Islet precursor cell (in vitro differentiated cells): ENCODE measurements at regions not wholly inside any gene's neighbourhood (a gene's known extent, or its start where the extent isn't known, plus 50 kb on each side); places are given as distances from the start of the nearest gene placed in this dataset.
"Not testable (repeated sequence)": the region's sequence is repeated elsewhere in the genome, so short reads cannot be mapped to it uniquely, and the experiment has no call there.

Experiments used
- DNase-seq: peaks from one replicate; pipeline ENCODE4 v3.0.0-alpha.2; 2018

DNA sequence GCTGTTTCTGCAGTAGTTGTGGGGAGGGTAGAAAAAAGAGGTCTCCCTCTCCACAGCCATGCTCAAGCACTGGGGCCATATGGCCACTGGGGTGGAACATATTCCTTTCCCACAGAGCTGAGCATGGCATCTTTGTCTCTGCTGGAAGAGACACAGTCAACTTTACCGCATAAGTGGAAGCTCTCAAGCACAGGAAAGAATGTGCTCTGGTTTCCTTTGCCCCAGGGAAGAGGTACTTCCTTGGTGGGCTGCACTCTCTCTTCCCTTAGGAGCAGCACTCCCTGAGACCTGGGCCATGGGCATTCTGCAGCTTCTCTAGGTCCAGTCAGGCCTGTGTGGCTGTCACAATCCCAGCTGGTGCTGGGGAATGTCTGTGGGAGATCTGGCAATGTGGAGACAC, 168.5 kb upstream of the ACTBL2 start:
- peak; percentile 60 for DNase-seq

DNA sequence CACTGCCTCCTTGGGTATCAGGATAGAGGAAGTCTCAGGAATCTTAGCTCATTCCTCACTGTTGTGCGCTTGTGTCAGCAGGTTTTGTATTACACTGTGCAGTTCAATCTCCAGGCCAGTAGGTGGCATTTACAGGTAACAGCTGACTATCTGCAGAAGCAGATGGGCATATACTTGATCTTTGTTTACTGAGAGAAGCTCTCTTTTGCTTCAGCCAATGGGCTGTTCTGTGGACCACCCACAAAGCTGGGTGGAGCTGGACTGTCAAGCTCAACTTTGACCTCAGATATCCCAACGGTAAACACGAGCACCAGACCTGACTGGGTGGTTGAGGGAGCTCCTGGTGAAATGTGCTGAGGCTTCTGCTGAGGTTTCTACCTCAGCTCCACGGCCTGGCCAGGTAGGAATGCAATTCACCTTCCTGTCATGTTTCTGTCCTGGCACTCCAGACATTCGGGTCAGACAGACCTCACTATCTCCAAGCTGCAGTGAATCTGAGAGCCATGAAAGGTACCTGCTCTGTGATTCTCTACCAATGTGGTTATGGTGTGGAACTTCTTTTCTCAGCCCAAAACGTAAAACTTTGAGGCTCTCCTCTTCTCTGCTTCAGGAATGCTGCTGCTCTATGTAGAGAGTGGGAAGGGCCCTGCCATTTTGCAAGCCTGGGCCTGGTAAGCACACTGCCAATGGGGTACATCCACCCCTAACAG, 167.9 kb upstream of the ACTBL2 start:
- DNase-seq = peak; percentile 88

DNA sequence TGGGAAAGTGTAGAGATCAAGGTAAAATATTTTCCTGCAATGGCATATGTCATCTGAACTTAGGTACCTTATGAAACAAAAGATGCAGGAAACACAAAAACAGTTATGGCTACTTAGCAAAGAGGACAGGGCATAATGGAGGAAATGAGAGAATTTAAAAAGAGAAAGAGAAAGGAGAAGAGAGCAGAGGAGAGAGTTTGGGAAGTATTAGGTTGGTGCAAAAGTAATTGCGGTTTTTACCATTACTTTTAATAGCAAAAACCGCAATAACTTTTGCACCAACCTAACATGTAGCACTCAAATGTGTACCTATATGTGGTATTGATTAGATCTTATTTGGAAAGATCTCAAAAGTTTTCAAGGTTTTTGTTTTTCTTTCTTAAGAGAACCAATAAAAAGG, 160.1 kb upstream of the ACTBL2 start:
- no peak for DNase-seq

DNA sequence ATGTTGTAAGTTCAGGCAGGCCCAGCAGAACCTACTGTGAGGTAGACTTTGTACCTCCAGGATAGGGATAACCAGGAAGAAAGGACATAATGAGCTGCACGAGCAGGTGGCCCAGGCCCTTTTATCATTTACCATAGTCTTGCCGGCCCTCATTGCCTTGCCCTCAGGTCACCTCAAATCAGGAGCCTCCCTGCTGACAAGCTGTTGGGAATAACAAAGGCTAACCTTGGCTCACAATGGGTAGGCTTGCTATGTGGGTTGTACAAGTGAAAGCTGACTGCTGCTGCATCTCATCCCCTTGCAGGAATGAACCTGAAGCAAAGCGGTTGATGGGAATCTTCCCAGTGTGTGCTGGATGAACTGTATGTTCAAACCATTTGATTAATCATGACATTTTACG, 159.5 kb upstream of the ACTBL2 start:
- no peak for DNase-seq

DNA sequence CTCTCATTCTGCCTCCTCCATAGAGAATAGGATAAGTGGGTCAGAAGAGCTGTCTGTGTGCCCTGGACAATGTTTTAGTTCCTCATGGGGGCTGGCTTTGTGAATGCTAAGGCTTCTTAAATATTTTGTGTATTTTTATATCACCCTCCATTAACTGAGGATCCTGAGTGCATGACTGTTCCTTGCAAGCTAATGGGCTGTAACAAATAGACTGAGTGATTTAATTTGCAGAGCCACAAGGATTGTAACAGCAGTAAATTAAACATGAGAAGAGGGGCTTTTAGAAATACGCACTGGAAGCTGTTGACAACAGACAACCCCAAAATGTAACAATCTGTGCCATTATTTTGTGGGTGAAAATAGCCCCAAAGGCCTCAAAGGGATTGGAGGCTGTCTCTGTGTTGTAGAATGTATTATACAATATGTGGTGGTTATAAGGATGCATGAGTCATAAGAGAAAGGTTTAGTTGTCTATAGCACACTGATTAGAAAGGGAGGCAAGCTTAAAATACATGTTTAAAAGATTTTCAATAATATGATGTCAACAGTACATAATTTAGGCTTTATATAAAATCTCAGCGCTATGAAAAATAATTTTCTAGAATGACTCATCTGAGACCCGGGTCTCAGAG, 152.7 kb upstream of the ACTBL2 start:
- no peak for DNase-seq

DNA sequence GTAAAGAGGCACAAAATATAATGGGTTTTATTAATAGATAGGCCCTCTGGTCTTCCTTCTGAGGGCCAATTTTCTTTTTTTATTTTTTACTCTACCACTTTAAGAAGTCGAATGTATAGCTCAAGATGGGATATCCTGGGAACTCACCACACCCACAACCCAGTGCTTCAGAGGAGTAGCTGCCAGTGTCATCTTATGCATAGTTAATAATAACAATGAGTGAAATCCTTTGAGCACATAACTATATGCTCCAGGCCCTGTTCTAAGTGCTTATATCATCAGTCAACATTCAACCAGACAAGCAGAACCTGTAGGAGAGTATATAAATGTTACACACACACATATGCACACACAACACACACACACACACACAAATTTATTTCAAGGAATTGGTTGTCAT, 150.3 kb upstream of the ACTBL2 start:
- DNase-seq = no peak

DNA sequence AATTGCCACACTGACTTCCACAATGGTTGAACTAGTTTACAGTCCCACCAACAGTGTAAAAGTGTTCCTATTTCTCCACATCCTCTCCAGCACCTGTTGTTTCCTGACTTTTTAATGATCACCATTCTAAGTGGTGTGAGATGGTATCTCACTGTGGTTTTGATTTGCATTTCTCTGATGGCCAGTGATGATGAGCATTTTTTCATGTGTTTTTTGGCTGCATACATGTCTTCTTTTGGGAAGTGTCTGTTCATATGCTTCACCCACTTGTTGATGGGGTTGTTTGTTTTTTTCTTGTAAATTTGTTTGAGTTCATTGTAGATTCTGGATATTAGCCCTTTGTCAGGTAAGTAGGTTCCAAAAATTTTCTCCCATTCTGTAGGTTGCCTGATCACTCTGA, 148.5 kb upstream of the ACTBL2 start:
- not testable (repeated sequence) for DNase-seq

DNA sequence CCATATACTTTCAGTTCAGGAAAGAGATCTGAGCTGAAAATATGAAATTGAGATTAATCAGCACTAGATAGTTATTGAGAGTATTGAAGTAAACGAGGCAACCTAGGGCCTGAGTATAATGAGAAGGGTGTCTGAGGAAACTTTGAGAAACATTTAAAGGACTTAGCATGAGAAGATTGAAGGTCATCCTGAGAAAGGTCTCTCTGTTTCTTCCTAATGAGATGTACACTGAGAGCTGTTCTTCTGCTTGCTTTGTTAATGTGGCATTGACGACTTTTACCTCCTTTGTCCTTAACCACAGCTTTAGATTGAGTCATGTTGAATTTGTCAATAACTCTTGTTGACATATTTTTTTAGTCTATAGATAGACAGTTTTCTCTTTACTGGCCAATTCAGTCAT, 145.1 kb upstream of the ACTBL2 start:
- no peak for DNase-seq

DNA sequence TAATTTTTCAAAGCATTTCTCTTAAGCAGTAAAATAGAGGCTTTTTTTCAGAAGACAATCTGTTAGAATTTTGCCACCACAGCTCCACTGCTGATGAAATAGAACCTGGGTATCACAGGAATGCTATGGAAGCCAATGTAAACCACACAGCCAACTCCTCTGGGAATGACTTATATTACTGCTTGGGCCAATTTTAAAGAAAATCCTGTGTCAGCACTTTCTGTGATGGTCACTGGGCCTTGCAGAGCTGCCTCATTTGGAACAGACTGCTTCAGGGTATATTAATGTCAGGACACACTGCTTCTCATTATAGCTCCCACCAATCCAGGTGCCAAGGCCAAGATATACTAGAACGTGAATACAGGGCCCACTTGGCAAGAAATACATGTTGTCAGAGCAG, 144.1 kb upstream of the ACTBL2 start:
- DNase-seq = no peak

DNA sequence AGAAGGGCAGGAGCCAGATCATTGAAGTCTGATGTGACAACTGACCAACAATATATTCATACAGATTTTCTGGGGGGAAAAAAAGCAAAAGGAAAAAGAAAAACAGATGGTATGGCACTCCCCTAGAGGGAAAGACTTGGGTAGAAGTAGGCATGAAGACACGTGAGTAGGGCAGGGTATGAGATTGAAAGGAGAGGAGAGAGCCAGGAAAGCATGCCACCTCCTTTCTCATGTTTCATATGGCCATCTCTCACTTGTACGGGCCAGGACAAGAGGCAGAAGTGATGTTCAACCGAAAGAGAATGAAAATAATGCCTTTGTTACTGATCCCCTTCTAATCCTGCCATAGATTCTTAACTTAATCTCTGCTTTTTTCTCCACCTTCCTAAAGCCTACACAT, 139.0 kb upstream of the ACTBL2 start:
- no peak for DNase-seq

DNA sequence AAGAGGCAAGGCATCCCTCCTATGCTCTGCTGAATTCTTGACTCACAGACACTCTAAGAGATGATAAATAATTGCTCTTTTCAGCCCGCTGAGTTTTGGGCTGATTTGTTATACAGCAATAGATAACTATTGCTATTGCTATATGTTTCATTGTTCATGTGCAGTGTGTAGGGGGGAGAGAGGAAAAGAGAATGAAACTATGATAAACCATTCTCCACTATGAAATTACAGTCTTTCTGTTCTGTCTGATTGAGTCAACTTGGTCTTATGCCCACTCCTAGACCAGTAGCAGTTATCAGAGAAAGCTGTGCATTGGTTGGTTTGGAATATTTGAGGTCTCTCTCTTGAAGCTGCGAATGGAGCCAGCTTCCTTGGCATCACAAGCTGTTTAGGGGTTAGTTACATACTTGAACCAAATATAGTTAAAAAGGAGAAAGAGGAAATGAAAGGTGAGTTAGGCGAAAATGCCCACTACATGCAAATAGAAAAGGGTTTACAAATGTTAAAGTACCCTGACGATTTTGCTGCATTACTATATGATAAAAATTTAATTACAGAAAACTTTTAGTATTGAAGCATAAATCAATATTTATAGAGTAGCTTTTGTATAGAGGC, 136.3 kb upstream of the ACTBL2 start:
- no peak for DNase-seq

DNA sequence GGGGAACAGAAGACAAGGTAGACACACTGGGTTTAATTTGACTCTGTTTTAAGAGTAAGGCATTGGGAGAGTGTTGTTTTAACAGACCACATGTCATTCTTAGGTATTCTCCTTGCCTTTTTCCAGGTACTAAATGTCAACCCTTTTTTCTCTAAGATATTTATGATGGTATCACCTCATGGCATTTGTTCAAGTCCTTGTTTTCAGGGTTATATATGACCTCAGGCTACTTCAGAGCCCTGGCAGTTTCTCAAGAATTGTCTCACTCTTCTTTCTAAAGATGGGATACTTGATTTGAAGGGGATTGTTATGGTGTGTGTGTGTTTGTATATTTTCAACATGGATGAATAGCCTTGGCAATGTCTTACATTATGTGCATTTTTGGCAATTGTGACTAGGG, 131.1 kb upstream of the ACTBL2 start:
- no peak for DNase-seq

DNA sequence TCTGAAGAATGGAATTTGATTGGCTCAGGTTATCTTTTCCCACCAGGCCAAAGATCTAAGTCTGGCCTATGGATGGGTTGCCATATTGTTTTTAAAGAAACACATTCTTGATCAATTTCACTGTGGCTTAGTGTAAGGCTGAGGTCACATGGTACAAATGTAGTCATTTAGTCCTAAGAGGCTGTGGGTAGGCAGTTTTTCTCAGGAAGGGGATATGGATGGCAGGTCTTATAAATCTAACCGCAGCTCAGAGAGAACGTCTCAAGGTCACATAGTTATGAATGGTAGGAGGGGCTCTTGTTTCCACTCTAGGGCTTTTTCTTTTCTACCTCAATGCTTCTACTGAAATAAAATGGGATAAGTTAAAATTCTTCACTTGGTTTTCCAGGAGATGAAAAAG, 128.6 kb upstream of the ACTBL2 start:
- DNase-seq = no peak

DNA sequence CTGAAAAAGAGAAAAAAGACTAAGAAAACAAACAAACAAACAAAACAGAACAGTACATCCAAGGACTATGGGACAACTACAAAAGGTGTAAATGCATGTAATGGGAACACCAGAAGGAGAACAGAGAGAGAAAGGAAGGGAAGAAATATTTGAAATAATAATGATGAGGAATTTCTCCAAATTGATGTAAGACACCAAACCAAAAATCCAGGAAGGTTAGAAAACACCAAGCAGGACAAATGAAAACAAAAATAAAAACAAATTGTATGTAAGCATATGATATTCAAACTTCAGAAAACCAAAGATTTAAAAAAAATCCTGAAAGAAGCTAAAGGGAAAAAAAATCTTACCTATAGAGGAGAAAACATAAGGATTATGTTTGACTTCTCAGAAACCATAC, 125.9 kb upstream of the ACTBL2 start:
- DNase-seq = no peak

DNA sequence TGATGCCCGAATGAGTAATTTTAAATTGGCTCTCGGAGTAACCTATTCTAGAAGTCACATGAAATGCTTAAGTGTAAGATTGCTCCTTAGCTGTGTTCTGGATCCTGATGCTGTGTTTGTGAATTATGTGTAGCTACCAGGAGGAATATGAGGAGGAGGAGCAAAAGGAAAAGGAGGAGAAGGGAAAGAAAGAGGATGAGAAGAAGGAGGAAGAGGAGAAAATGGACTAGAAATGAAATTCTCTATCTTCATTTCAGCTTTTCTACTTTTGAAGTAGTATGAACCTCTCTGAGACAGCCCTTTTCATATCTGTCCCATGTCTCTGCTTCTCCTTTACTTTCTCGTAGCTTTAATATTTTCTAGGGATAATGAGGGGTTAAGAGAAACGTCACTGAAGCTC, 119.4 kb upstream of the ACTBL2 start:
- no peak for DNase-seq

DNA sequence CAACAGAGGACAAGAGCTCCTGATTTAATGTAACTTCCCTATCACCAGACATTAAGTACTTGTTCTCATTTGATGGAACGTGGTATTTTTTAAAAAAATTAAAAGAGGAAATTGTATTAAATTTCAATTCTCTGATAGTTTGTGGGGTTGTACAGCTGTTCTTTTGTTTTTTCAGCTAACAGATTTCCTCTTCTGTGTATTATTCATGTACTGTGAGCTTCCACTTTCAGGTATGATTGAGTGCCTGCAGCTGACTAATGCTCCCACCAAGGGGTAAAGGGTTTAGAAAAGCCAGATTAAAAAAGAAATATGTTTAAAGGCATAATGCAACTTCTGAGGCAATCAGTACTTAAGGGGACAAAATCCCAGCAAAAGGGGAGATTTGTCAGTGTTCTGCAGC, 117.7 kb upstream of the ACTBL2 start:
- no peak for DNase-seq

DNA sequence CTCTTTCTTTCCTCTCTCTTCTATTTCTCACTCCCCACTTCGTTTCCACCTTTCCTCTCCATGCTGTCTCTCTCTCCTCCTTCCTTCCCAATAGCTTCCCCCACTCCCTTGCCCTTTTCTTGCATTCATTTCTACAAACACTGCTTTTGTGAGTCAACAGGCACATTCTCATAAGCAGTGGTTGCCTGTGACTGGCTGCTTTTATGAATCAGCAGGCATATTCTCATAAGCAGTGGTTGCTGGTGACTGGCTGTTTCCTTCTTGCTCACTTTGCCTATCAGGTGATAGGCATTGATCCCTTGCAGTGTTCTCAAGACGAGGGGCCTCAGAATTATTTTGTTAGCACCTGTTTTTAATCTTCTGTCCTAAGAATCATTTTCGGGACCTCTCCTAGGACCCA, 116.1 kb upstream of the ACTBL2 start:
- no peak for DNase-seq

DNA sequence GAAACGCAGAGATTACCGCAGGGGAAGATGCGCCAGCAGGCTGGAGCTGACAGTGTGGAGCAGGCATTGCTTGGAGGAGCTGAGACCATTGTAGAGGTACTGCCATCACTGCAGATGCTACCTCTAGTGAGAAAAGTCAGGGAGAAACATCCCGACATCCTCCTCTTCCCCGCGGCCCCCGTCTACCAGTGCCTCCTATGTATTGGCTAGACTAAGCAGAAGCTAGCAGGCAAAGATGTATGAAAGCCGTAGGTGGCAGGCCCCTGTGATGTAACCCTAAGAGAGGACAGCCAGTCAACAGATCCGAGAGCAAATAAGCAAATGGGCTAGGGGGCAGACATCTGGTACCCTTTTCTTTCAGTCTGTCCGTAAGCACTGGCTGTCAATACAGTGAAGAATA, 115.5 kb upstream of the ACTBL2 start:
- no peak for DNase-seq

DNA sequence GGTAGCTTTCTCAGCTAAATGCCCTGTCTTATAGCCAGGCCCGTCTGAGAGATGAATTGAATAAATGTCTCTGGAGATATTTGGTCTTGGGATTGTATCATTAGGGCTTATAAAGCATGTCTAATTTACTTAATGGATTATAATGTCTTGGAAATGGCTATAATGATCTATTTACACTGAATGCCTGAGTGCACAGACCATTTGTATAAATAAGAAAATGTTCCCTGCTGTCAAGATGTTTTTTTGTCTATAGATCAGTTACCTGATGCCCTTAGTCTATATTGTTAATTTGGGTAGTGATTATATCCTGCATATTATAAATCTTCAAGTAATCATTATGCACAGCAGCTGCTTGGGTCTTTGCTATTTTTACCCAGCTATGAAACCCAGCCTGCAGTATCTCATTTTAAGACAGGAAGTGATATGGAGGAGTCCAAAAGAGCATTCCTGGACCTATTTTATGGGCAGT, 112.9 kb upstream of the ACTBL2 start:
- DNase-seq = no peak

DNA sequence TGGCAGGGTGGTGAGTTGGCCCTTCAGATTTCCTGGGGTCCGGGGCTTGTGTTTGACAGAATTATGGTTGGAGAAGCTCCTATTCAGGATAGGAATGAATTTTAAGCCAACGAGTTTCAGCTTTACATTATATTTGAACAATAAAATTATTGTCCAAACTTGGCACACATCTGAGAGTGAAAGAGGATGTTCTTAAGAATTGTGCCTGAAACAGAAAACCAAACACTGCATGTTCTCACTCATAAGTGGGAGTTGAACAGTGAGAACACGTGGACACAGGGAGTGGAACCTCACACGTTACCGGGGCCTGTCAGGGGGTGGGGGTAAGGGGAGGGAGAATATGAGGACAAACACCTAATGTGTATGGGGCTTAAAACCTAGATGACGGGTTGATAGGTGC, 111.8 kb upstream of the ACTBL2 start:
- DNase-seq = no peak

DNA sequence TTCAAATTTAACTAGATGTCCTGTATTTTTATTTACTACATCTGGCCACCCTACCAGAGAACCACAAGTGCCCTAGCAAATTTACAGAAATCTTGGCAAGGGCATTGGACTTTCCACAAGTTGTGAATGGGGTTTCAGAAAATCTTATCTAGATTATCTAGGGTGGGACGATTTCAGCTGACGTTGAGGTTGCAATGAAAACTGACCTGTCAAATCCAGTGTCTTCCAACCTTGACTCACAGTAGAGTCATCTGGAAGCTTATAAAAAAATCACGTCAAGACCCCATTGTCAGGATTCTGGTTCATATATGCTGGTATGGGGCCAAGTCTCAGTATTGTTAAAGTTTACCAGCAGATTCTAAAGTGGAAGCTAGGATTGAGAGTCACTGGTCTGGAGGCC, 109.6 kb upstream of the ACTBL2 start:
- no peak for DNase-seq

DNA sequence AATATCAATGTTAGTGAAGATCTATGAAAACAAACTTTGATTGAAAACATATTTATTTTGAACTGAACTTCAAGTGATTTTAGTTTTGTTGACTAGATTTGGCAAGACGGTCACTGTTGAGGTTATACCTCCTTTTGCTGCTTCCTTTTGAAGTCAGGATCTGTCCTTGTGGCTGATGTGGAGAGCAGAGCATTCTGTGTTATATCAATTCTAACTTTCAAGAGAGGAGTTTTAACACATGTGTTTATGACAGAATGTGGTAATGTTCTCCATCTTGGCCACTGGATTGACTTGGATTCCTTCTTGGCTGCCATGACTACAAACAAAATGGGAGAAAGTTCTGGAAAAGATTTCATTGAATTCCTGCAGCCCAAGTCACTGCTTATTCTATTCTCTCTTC, 104.0 kb upstream of the ACTBL2 start:
- DNase-seq = no peak

DNA sequence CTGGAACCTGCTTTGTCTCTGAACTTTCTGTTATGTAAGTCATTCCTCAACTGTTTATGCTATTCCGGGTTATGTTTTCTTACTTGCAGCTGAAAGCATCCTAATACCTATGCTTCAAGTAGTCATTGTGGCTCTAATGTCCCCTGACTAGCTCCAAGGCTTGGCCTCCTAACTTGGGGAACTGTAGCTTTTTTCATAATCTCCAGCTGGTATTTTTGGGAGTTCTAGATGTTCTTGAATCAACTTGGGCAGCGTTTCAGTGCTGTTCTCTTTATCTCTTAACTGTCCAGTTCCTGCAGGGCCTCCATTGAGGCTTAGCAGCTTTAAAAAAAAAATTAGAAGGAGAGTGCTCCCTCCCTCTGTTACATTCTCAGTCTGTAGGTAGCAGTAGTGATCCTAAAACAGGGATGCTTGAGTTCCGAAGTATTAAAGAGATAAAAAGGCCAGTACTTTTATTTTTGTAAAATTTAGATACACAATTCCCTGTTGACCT, 100.0 kb upstream of the ACTBL2 start:
- DNase-seq = no peak

DNA sequence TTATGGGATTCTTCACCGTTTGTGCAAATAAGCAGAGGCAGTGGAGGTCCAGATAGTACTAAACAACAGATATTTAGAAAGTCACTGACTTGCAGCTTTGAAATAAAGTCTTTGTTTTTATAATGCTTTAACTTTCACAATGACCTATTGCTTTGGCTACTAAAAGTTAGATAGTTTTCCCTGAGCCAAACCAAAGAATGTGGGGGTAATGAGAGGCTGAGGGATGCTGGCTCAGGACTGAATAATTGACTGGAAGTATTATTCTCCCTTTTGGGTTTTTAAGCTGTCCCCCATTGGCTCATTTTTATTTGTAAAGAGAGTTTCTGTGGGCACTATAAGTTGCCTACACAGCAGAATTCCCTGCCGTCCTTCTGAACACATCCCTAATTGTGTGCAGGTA, 99.2 kb upstream of the ACTBL2 start:
- DNase-seq = no peak
